Naive B cell (primary cell): ENCODE measurements at regions not wholly inside any gene's neighbourhood (a gene's known extent, or its start where the extent isn't known, plus 50 kb on each side); places are given as distances from the start of the nearest gene placed in this dataset.

Source experiments
- ATAC-seq, 2 donors: fragments of 150-1000 bp; cut with Tn5 transposase; 2 replicates each; pipeline ENCODE4 v1.10.0; 2021; ENCODE audit warnings: low read depth in 2 of 2, mild to moderate bottlenecking in 2 of 2, moderate library complexity in 2 of 2
- DNase-seq: peaks from one replicate; pipeline ENCODE4 v3.0.0; 2022
- H3K27ac Mint-ChIP-seq, 6 donors: one replicate each; pipeline ENCODE4 v1.8.0; 2020 to 2022; ENCODE audit warnings: mild to moderate bottlenecking in 6 of 6, mixed read lengths in 6 of 6, moderate library complexity in 5 of 6, inconsistent platforms in 2 of 6
- H3K27me3 Mint-ChIP-seq, 3 donors: one replicate each; pipeline ENCODE4 v1.8.0; 2021 to 2022; ENCODE audit warnings: mixed read lengths in 3 of 3, mild to moderate bottlenecking in 1 of 3
- H3K36me3 Mint-ChIP-seq, 2 donors: one replicate each; pipeline ENCODE4 v1.8.0; 2020 to 2022; ENCODE audit warnings: mixed read lengths in 2 of 2, inconsistent platforms in 1 of 2, mild to moderate bottlenecking in 1 of 2
- H3K4me1 Mint-ChIP-seq, 3 donors: one replicate each; pipeline ENCODE4 v1.8.0; 2020 to 2022; ENCODE audit warnings: mixed read lengths in 3 of 3, inconsistent platforms in 1 of 3, mild to moderate bottlenecking in 1 of 3, moderate library complexity in 1 of 3
- H3K4me3 Mint-ChIP-seq, 8 donors: one replicate each; pipeline ENCODE4 v1.8.0; 2020 to 2022; ENCODE audit warnings: mild to moderate bottlenecking in 8 of 8, mixed read lengths in 8 of 8, moderate library complexity in 8 of 8, inconsistent platforms in 2 of 8
- H3K9me3 Mint-ChIP-seq, 7 donors: one replicate each; pipeline ENCODE4 v1.8.0; 2020 to 2022; ENCODE audit warnings: mixed read lengths in 7 of 7, mild to moderate bottlenecking in 5 of 7, inconsistent platforms in 2 of 7, moderate library complexity in 1 of 7

DNA sequence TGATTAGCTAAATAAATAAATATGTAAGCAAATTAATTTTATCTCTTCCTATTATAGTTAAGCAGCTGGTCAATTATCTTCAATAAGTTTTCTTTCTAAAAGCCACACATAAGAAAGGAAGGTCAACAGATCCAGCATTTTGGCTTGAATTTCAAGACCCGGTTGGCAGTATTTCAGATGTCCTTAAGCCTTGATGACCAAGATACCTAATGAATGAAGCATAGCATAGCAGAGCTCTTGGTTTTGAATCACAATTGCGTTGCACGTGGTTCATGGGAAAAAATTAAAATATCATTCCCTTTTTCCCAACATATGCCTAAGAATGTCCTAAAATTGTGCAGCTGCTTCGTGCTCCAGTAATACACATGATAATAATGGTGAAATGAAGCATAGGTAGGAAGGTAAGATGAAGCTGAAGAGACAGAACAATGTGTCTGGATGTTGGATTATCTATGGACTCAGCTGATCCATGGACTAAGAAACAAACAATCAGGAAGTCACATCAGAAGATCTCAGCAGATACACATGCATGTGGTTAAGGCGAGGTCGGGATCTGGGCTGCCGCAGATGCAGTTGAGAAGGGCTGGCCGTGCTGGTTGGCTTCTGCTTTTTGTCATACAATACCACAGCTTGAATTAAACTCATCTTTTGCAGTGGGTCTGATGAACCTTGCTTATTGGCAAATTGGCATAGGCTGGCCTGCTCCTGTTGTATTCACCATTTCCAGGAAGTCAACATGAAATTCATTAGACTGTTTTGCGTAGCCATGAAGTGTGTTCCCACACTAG is 284.9 kb upstream of the RUNX1 start:
- H3K27me3 Mint-ChIP-seq = peaks cover 8 to 9% (median 8%) of the 10 kb centered on the region in 3 donors
- DNase-seq (no peak), ATAC-seq (no peak)
- no peak overlapping the region for H3K27ac Mint-ChIP-seq
- no peaks in the 10 kb centered on the region for H3K4me1 Mint-ChIP-seq
- no peaks in the 10 kb centered on the region for H3K36me3 Mint-ChIP-seq
- peaks cover 0 to 4% (median 0%) of the 10 kb centered on the region in 7 donors for H3K9me3 Mint-ChIP-seq
- H3K4me3 Mint-ChIP-seq = no peak overlapping the region

DNA sequence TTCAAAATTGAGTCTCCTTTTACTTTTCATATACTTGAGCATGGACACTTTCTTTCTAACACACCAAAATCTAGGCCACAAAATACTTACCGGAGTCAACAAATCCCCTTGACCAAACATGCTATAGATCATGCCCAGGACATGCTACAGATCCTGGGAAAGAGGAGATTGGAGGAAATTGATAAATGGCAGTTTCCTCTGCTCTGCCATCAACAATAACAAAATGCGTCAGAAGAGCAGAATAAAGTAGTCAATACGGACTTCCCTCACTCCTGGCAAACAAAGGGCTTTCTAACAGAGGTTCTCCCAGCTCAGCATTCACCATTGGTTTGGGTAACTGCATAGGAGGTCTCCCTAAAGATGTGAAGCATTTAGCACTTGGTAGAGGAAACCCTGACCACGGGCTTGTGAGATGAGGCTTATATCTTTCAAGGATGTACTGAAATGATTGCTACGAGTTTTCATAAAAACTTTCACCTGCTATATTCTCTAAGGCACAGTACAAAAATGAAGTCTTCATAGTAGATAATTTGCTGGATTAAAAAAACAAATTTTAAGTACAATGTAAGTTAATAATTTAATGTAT is 283.8 kb upstream of the RUNX1 start:
- Mint-ChIP-seq H3K27me3 (peaks cover 8 to 9% (median 8%) of the 10 kb centered on the region in 3 donors), H3K36me3 (no peaks in the 10 kb centered on the region), H3K4me1 (no peaks in the 10 kb centered on the region), H3K9me3 (no peaks in the 10 kb centered on the region), H3K27ac (no peak overlapping the region), H3K4me3 (no peak overlapping the region)
- DNase-seq = no peak
- no peak for ATAC-seq

DNA sequence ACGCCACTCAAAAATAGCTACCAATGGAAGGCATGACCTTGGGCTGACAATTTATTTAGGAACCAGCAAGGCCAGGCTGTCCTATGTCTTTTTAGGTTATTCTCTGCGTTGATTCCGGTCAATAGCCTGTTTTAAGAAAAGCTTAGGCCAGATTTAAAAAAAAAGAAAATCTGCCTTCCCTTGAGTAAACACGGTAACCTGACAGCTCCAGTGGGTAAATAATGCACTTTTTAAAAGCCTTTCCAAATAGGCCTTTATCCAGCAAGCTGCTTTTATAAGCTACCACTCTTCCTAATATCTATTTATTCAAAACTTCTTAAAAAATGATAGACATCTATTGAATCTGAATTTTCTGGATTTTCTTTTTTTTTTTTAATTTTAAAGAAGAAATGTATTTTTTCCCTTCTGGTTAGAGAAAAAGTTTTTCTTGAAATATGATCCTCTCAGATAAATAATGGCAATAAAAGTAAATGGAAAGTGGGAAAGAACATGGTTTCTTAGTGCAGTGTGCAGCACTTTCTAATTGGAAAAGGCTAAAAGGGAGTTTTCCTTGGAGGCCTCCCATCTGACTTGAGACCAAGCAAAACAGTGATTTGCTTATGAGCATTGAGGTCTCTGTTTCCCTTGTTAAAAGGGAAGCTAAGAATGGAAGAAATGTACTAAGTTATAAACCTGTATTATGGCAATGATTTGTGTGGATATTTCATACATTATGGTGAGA is 281.0 kb upstream of the RUNX1 start:
- Mint-ChIP-seq H3K27ac (no peak overlapping the region), H3K27me3 (peaks cover 8 to 15% (median 8%) of the 10 kb centered on the region in 3 donors)

DNA sequence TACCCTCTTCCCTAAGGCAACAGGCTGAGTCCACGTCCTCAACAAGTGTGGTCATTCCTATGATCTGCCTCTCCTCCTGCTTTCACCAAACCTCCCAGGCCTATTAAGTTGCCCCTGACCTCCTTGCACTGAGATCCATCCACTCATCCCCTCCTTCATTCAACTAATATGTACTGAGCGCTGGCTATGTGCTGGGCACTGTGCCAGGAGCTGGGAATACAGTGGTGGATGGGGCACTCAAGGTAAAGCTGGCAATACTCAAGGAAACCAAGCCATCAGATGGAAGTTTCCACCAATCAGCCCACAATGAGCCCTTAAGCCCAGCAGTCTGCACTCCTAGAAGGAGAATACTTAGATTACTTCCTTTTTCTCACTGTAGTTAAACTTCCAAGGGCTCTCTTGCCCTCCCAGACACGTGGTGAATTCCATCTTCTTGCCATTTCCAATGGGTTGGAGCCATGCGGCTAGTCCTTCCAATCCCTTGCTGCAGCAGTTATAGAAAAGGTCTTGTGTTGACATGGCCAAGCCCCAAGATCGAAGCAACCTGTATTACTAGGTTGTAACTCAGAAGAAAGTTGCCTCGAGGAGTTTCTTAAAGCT is 279.9 kb upstream of the RUNX1 start:
- H3K27ac Mint-ChIP-seq = peak overlapping the region in 1 of 6 donors; percentile 54
- no peaks in the 10 kb centered on the region for H3K4me1 Mint-ChIP-seq
- no peaks in the 10 kb centered on the region for H3K36me3 Mint-ChIP-seq

More for the DNA sequence above, 281.0 kb upstream of the RUNX1 start:
- Mint-ChIP-seq H3K36me3 (no peaks in the 10 kb centered on the region), H3K4me1 (no peaks in the 10 kb centered on the region), H3K9me3 (no peaks in the 10 kb centered on the region), H3K4me3 (no peak overlapping the region)
- ATAC-seq = no peak
- DNase-seq = no peak

DNA sequence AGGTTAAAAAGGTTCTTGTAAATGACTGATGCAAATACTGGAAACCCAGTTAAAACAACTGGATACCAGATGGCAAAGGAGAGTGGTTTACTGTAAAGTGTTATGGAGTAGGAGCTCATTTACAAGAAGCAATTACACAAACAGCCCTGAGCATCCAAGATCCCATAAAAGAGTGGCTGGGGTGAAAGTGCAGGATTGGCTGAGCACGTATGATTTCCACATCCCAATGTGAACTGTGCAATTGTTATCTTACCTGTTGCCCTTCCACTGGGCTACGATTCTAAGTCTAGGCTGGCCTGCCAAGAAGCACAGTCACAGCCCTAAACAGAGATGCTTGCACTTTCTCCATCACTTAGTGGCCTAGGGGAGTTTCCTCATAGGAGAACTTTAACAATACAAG is 277.6 kb upstream of the RUNX1 start:
- DNase-seq = no peak
- H3K9me3 Mint-ChIP-seq = no peaks in the 10 kb centered on the region
- H3K27ac Mint-ChIP-seq = no peak overlapping the region
- H3K4me3 Mint-ChIP-seq = no peak overlapping the region
- H3K4me1 Mint-ChIP-seq = no peaks in the 10 kb centered on the region
- ATAC-seq = no peak
- H3K27me3 Mint-ChIP-seq = peaks cover 0 to 8% (median 0%) of the 10 kb centered on the region in 3 donors
- H3K36me3 Mint-ChIP-seq = no peaks in the 10 kb centered on the region

More for the DNA sequence above, 279.9 kb upstream of the RUNX1 start:
- peak overlapping the region in 1 of 8 donors; percentile 59 for H3K4me3 Mint-ChIP-seq
- H3K27me3 Mint-ChIP-seq = peaks cover 0 to 8% (median under 1%) of the 10 kb centered on the region in 3 donors
- no peaks in the 10 kb centered on the region for H3K9me3 Mint-ChIP-seq
- ATAC-seq = no peak
- DNase-seq = no peak

DNA sequence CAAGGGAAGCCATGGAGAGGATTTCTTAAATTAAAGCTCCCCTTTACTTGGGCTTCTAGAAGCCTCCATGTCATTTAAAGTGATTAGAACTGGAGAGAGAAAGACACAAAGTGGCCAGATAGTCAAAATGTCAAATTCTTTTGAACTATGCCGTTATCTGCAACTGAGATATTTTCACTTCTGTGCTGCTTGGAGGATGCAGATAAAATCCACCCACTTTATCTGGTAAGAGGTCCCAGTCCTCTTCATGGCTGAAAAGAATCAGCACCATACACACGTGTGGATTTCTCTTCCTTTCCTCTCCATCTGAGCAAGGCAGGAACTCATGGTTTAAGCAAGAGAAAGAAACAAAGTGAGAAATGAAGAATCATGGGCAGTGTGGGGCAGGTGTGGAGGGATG is 276.9 kb upstream of the RUNX1 start:
- no peaks in the 10 kb centered on the region for H3K9me3 Mint-ChIP-seq
- H3K4me1 Mint-ChIP-seq = no peaks in the 10 kb centered on the region
- ATAC-seq (no peak), DNase-seq (no peak)
- peaks cover 0 to 8% (median 0%) of the 10 kb centered on the region in 3 donors for H3K27me3 Mint-ChIP-seq
- H3K27ac Mint-ChIP-seq = no peak overlapping the region
- H3K4me3 Mint-ChIP-seq = no peak overlapping the region
- no peaks in the 10 kb centered on the region for H3K36me3 Mint-ChIP-seq

DNA sequence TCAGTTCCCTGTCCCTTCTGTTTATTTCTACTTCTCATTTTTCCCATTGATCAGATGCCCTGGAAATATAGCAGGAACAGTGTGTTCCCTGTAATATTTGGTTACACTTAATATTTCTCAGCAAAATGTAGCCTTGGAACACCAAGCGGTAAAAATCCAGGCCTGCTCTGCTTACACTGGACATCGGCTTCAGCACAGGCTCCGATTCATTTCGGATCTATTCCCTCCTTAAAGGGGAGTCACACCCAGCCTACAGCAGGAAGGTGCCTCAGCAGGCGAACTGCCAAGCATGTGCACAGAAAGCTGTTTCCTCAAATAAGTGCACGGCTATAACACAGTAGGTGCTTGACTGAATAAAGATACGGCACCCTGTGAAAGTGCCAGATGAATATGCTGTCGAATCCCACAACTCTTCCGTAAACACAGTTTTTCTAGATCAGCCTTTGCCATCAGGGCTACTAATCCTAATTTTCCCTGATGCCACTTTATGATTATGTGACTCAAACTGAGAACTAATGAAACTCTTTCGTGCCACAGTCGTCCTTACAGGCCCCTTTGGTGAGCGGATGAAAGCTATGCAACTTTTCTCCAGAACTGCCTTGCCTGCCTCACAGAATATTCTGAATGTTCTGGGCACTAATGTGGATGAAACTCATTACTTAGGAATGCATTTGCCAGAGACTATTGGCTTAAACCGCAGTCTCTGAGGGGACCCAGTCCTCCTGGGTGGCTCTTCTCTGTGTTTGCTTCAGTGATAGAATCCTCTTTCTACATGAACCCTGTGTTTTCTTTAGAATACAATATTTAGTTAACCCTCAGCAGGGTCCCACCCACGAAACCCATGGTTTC is 275.5 kb upstream of the RUNX1 start:
- no peaks in the 10 kb centered on the region for H3K4me1 Mint-ChIP-seq
- ATAC-seq (no peak), DNase-seq (no peak)
- no peak overlapping the region for H3K27ac Mint-ChIP-seq
- no peak overlapping the region for H3K4me3 Mint-ChIP-seq
- peaks cover 0 to 8% (median 0%) of the 10 kb centered on the region in 3 donors for H3K27me3 Mint-ChIP-seq
- H3K36me3 Mint-ChIP-seq = no peaks in the 10 kb centered on the region
- no peaks in the 10 kb centered on the region for H3K9me3 Mint-ChIP-seq

DNA sequence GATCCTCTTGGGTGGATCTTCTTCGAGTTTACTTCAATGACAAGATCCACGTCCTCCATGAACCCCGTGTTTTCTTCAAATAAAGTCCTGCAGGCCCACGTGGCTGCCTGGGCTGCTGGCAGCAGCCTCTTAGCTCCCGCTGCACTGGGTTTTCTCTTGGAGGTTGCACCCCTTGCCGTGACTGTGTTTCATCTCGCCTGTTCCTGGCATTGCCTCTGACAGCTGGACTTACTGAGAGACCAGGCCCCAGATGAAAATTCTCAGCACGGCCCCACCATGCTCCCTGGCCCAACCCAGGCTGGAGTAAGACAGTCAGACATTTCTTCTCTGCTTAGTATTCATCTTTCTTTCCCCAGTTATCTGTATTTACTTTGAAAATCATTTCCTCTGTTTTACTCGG is 274.8 kb upstream of the RUNX1 start:
- Mint-ChIP-seq H3K9me3 (no peaks in the 10 kb centered on the region), H3K27ac (no peak overlapping the region)

DNA sequence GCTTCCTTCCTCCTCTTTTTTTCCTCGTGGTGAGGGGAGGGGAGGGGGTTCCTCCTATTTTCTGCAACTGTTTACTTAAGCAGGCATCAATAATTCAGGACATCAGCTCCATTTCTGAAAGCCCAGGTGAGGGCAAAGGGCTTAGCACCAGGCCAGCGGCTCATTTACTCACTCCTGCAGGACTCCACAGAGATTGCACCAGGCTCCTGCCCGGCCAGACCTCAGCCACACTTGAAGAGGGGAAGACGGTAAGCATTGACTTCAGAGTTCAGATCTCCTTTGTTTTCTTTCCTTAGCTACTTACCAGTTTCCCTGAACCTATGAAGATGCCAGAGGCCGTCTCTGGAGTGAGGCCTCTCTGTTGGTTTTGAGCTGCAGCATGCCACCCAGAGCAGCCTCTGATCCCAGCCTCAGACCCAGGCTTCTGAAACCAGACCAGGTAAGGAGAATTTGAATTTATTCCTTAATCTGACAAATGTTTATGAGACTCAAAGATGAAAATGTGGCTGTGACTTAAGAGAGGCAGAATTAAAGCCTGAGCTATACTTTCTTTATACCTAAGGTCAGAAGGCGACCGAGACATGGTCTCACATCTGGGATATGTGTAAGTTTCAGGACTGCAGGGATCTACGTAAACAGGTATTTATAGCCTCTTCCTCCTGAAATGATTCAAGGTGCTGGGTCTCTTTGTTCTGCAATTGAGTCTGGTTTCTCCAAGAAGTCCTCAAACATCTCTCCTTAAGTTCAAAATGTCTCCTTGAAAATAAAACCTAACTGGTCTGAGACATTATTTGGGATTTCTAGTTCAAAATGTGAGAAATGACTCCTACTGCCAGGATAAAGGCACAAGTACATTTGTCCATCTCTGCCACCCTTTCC is 272.5 kb upstream of the RUNX1 start:
- no peaks in the 10 kb centered on the region for H3K9me3 Mint-ChIP-seq
- no peaks in the 10 kb centered on the region for H3K4me1 Mint-ChIP-seq
- no peak overlapping the region for H3K4me3 Mint-ChIP-seq
- H3K27me3 Mint-ChIP-seq = peaks cover 0 to 9% (median 0%) of the 10 kb centered on the region in 3 donors
- ATAC-seq = no peak
- H3K27ac Mint-ChIP-seq = no peak overlapping the region
- no peaks in the 10 kb centered on the region for H3K36me3 Mint-ChIP-seq
- DNase-seq = no peak

More for the DNA sequence above, 274.8 kb upstream of the RUNX1 start:
- DNase-seq (no peak), ATAC-seq (no peak)
- Mint-ChIP-seq H3K36me3 (no peaks in the 10 kb centered on the region), H3K4me1 (no peaks in the 10 kb centered on the region), H3K27me3 (peaks cover 0 to 8% (median 0%) of the 10 kb centered on the region in 3 donors), H3K4me3 (no peak overlapping the region)

DNA sequence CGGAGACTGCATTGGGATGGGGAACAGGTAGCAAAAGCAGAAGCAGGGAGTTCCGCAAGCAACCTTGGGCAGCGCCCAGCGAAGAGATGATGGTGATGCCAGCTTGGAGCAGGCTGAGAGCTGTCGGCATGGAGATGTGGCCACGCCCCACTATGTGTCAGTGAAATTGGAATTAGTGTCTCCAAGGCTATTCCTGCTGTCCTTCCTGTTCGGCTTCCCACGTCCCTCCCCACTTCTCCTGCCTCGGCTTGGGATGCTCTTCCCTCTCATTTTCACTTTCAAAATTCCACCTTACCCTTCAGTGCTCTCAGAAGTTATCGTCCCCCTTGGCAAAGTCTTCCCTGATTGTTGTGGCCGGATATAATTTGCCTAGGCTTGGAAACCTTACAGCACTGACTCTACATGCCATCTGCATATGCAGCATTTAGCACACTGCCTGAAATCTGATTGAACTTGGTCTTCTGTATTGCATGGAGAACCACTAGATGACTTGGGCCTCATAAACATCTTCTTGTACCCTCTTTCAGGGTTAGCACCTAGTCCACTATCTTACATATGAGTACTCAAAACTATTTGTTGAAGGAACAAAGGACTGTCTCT is 270.7 kb upstream of the RUNX1 start:
- Mint-ChIP-seq H3K4me1 (no peaks in the 10 kb centered on the region), H3K4me3 (no peak overlapping the region), H3K27me3 (peaks cover 0 to 13% (median 10%) of the 10 kb centered on the region in 3 donors), H3K27ac (no peak overlapping the region), H3K36me3 (no peaks in the 10 kb centered on the region), H3K9me3 (no peaks in the 10 kb centered on the region)
- DNase-seq (no peak), ATAC-seq (no peak)

DNA sequence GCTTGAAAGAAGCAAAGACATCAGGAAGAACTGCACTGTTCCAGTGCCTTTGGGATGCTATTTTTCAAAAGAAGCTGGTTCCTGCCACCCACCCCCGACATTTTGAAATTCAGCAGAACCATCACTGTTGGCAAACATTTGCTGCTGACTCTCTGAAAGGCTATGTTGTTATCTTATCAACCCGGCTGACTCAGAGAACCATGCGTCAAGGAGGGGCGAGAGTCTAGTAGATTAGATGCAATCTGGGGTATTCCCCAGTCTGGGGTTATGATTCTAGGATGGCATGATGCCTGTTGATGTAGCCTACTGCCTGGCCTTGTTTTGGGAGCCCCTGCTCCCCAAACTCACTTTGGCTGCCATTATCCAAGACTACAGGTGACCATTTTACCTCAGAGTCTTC is 267.8 kb upstream of the RUNX1 start:
- no peak for DNase-seq
- Mint-ChIP-seq H3K4me1 (no peaks in the 10 kb centered on the region), H3K27ac (no peak overlapping the region), H3K9me3 (no peaks in the 10 kb centered on the region), H3K27me3 (peaks cover 0 to 23% (median 13%) of the 10 kb centered on the region in 3 donors), H3K4me3 (no peak overlapping the region), H3K36me3 (no peaks in the 10 kb centered on the region)
- ATAC-seq = no peak

DNA sequence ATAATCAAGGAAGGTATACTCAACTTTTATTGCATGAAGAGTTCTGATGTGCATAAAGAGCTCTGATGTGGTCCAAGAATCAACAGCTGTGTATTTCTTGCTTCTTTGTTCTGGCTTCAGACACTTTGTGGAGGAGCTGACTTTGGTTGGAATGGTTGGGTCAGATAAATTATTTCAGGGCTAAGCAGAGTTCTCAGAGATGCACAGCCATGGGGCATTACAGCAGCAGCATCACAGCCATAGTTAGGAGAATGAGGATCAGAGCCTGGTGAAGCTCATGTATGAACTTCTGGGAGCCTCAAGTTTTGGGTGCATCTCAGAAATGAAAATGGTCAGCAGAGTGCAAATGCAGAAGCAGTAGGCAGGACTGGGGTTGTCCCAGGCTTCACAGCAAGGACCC is 267.4 kb upstream of the RUNX1 start:
- H3K4me1 Mint-ChIP-seq = no peaks in the 10 kb centered on the region
- no peaks in the 10 kb centered on the region for H3K36me3 Mint-ChIP-seq
- no peaks in the 10 kb centered on the region for H3K9me3 Mint-ChIP-seq
- peaks cover 0 to 23% (median 13%) of the 10 kb centered on the region in 3 donors for H3K27me3 Mint-ChIP-seq
- H3K27ac Mint-ChIP-seq = no peak overlapping the region
- DNase-seq (no peak), ATAC-seq (no peak)
- H3K4me3 Mint-ChIP-seq = no peak overlapping the region
